ENCODE measurements at regions not wholly inside any gene's neighbourhood (a gene's known extent, or its start where the extent isn't known, plus 50 kb on each side); places are given as distances from the start of the nearest gene placed in this dataset.

- Histone ChIP-seq H2AFZ (ENCODE audit: low read length) (no peak overlapping the region), H3K9me3 (ENCODE audit: low read depth, low read length) (no peaks in the 10 kb centered on the region), H4K20me1 (ENCODE audit: insufficient read depth, low read length) (no peaks in the 10 kb centered on the region)
Measured at GRCh38 chr2:234409590-234409989, 87.3 kb downstream of the ARL4C start.

GRCh38 chr2:234406085-234406484, 90.8 kb downstream of the ARL4C start:
- Histone ChIP-seq H3K27ac (ENCODE audit: low read depth, low read length) (no peak overlapping the region), H3K36me3 (ENCODE audit: insufficient read depth, low read length) (no peaks in the 10 kb centered on the region), H3K79me2 (ENCODE audit: insufficient read depth, low read length) (no peaks in the 10 kb centered on the region), H3K27me3 (ENCODE audit: insufficient read depth, low read length) (no peaks in the 10 kb centered on the region), H3K9me3 (ENCODE audit: low read depth, low read length) (no peaks in the 10 kb centered on the region), H2AFZ (ENCODE audit: low read length) (no peak overlapping the region), H3K4me3 (ENCODE audit: insufficient read depth, low read length) (no peak overlapping the region), H3K4me1 (ENCODE audit: insufficient read depth, low read length) (peaks cover 12% of the 10 kb centered on the region), H3K4me2 (ENCODE audit: insufficient read depth, low read length) (no peak overlapping the region), H4K20me1 (ENCODE audit: insufficient read depth, low read length) (no peaks in the 10 kb centered on the region)
- TF ChIP-seq CTCF (IDR thresholded peaks at IDR 0.05; ENCODE audit: extremely low read depth, low read depth, low read length): no peak
- DNase-seq (ENCODE audit: insufficient read length, low spot score, missing footprints): no peak

More at GRCh38 chr2:234409590-234409989, 87.3 kb downstream of the ARL4C start:
- H3K27me3 ChIP-seq (ENCODE audit: insufficient read depth, low read length): no peaks in the 10 kb centered on the region
- no peak overlapping the region for H3K4me2 ChIP-seq (ENCODE audit: insufficient read depth, low read length)
- H3K79me2 ChIP-seq (ENCODE audit: insufficient read depth, low read length): no peaks in the 10 kb centered on the region
- no peak for TF ChIP-seq CTCF (IDR thresholded peaks at IDR 0.05; ENCODE audit: extremely low read depth, low read depth, low read length)
- no peaks in the 10 kb centered on the region for H3K36me3 ChIP-seq (ENCODE audit: insufficient read depth, low read length)
- no peak for DNase-seq (ENCODE audit: insufficient read length, low spot score, missing footprints)
- no peak overlapping the region for H3K27ac ChIP-seq (ENCODE audit: low read depth, low read length)
- peaks cover 8% of the 10 kb centered on the region for H3K4me1 ChIP-seq (ENCODE audit: insufficient read depth, low read length)
- H3K4me3 ChIP-seq (ENCODE audit: insufficient read depth, low read length): no peak overlapping the region

GRCh38 chr2:234405462-234405861, 91.4 kb downstream of the ARL4C start:
- no peaks in the 10 kb centered on the region for H3K79me2 ChIP-seq (ENCODE audit: insufficient read depth, low read length)
- DNase-seq (ENCODE audit: insufficient read length, low spot score, missing footprints): no peak
- H3K4me3 ChIP-seq (ENCODE audit: insufficient read depth, low read length): no peak overlapping the region
- TF ChIP-seq CTCF (IDR thresholded peaks at IDR 0.05; ENCODE audit: extremely low read depth, low read depth, low read length): no peak
- H3K4me2 ChIP-seq (ENCODE audit: insufficient read depth, low read length): no peak overlapping the region
- H3K4me1 ChIP-seq (ENCODE audit: insufficient read depth, low read length): peaks cover 12% of the 10 kb centered on the region
- H4K20me1 ChIP-seq (ENCODE audit: insufficient read depth, low read length): no peaks in the 10 kb centered on the region
- H3K27me3 ChIP-seq (ENCODE audit: insufficient read depth, low read length): no peaks in the 10 kb centered on the region
- H3K27ac ChIP-seq (ENCODE audit: low read depth, low read length): no peak overlapping the region
- H3K36me3 ChIP-seq (ENCODE audit: insufficient read depth, low read length): no peaks in the 10 kb centered on the region
- H2AFZ ChIP-seq (ENCODE audit: low read length): no peak overlapping the region
- H3K9me3 ChIP-seq (ENCODE audit: low read depth, low read length): no peaks in the 10 kb centered on the region

- Histone ChIP-seq H3K4me3 (ENCODE audit: insufficient read depth, low read length) (no peak overlapping the region), H3K27me3 (ENCODE audit: insufficient read depth, low read length) (no peaks in the 10 kb centered on the region), H3K27ac (ENCODE audit: low read depth, low read length) (no peak overlapping the region), H4K20me1 (ENCODE audit: insufficient read depth, low read length) (no peaks in the 10 kb centered on the region), H3K36me3 (ENCODE audit: insufficient read depth, low read length) (no peaks in the 10 kb centered on the region), H2AFZ (ENCODE audit: low read length) (no peak overlapping the region), H3K4me2 (ENCODE audit: insufficient read depth, low read length) (no peak overlapping the region), H3K4me1 (ENCODE audit: insufficient read depth, low read length) (peaks cover 13% of the 10 kb centered on the region), H3K9me3 (ENCODE audit: low read depth, low read length) (no peaks in the 10 kb centered on the region), H3K79me2 (ENCODE audit: insufficient read depth, low read length) (no peaks in the 10 kb centered on the region)
- TF ChIP-seq CTCF (IDR thresholded peaks at IDR 0.05; ENCODE audit: extremely low read depth, low read depth, low read length): no peak
- DNase-seq (ENCODE audit: insufficient read length, low spot score, missing footprints): no peak
Measured at GRCh38 chr2:234404957-234405356, 91.9 kb downstream of the ARL4C start.
